GM18511 (cell line): ENCODE measurements at regions not wholly inside any gene's neighbourhood (a gene's known extent, or its start where the extent isn't known, plus 50 kb on each side); places are given as distances from the start of the nearest gene placed in this dataset.
"Not testable (repeated sequence)": the region's sequence is repeated elsewhere in the genome, so short reads cannot be mapped to it uniquely, and the experiment has no call there.

ENCODE experiments used
- ATAC-seq: cut with Tn5 transposase; IDR thresholded peaks from one replicate; pipeline ENCODE4 v1.9.1; 2021; ENCODE audit warnings: mild to moderate bottlenecking, moderate library complexity; ENCODE audit not compliant: unreplicated experiment

GRCh38 chr2:176424746-176425145 lies 155.5 kb downstream of the MTX2 start:
- no peak for ATAC-seq

GRCh38 chr2:176427549-176427948 lies 158.3 kb downstream of the MTX2 start:
- ATAC-seq, result no peak

- not testable (repeated sequence) for ATAC-seq
Observed at GRCh38 chr2:176428944-176429469, 159.8 kb downstream of the MTX2 start.

- no peak for ATAC-seq
Observed at GRCh38 chr2:176432434-176432833, 163.2 kb downstream of the MTX2 start.

- no peak for ATAC-seq
Observed at GRCh38 chr2:176435729-176436128, 166.5 kb downstream of the MTX2 start.

DNA sequence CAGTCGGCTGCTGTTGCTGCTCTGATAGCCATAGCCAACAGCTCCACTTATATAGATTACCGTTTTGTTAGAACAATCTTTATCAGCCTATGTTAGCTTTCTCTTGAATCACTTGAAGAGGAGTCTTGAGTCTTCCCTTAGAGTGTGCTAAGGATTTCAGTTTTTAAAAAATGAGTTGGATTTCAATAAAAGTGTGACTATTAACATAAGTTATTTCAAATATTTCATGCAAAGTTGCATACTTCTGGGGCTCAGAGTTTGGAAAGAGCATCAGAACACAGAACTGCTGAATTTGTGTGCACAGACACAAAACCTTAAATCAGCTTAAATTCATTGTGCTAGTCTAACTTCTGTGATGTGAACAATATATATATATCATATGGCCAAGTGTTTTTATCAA lies 174.7 kb downstream of the MTX2 start:
- ATAC-seq, result no peak

DNA sequence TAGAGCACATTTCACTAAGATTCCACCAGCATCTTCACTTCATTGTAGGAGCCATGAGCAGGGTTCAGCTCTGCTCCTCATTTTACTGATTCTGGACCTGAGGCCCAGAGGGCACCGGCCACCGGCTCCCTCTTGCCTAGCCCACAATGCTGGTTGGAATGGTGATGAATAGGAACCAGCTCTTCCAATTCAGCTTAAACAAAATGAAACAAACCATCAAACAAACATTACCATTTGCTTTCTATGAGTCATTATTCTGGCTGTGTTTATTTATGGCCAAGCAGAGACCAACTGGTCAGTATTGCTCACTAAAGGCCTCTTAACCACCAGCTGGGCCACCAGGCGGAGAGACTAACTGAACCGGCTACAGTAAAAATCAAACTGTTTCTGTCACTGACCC lies 176.7 kb downstream of the MTX2 start:
- ATAC-seq, result no peak

DNA sequence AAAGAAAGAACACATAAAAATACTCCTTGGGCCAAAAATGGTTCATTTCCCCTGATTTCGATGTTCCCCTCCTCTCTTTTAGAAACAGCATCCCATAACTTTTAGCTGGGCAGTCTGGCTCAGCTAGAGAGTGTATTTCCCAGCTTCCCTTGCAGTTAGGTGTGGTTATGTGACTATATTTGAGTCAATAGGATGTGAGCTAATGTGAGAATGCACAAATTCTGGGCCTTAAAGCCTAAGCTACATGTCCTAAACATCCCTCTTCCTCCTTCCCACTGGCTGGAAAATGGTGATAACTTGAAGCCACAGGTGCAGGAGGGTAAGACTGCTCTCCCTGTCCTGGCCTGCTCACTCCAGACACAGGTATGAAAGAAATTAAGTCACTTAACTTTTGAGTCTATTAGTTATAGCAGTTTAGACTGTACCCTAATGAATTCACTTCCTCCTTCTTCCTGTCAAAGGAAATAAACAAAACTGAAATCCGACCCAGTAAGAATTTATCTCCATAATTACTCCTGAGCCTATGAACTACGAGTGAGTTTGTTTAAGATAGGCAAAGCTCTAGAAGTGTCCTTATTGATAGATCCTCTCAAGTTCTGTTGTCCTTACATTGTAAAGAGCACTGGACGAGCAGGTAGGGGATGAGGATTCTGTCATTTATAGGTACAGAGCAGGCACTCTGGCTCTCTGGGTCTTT lies 177.6 kb downstream of the MTX2 start:
- ATAC-seq, result no peak

- ATAC-seq, result no peak
Observed at GRCh38 chr2:176447616-176448015, 178.4 kb downstream of the MTX2 start.

DNA sequence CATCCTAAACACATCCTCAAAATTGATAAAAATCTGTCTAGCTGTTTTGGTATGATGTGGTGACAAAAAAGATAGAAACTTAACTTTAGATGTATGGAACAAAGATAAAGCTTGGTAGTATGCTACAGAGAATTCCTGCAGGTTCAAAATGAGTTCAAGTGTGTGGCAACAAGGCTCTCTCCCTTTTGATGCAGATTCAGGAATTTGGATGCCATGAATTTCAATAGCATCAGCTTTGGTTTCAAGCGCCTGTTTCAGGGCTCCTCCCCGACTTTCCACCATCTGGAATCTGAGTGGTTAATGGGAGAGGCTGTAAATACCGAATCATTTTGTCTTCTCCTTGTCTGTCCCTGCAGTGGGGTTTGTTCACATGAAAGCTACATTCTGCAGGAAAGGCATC lies 180.6 kb downstream of the MTX2 start:
- no peak for ATAC-seq

GRCh38 chr2:176453784-176454183 lies 184.5 kb downstream of the MTX2 start:
- no peak for ATAC-seq

DNA sequence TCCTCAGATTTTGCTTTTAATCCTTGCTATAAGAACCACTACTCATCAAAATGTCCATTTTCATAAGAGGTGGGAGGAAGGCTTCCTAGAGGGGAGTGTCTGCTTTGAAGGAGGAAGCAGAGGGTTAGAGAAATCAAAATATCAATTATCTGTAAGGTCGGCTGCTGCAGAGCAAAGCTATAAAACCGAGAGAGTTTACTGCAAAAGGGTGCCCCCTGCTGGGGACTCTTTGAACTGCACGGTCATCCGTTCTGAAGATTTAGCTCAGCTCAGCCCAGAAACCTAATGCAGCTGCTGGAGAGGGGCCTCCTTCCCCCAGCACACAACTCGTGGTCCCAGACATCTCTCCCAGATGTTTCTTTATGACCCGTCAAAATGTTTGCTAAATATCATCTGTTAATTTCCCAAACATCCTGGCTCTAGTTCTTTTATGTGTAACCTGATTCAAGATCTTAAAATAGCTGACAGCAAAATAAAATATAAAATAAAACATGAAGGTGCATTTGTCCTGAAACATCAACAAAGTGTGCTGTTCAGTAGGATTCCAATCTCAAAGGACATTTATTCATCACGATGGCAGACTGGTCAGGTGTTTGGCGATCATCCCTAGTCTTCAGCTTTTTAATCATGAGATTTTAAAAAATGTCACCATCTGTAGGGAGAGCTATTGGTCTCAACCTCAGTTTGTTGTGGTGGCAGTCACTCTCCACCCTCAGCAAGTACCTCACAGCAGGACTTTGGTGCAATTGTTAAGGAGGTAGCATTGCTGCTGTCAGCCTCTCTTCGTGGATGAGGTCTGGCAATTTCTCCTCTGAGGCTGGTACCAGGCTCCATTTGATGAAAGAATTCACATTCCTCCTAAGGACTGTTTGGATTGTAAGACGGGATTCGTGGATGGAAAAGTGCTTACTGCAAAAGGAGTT lies 185.9 kb downstream of the MTX2 start:
- peak; percentile 72 for ATAC-seq

- no peak for ATAC-seq
Observed at GRCh38 chr2:176455816-176456291, 186.6 kb downstream of the MTX2 start.

DNA sequence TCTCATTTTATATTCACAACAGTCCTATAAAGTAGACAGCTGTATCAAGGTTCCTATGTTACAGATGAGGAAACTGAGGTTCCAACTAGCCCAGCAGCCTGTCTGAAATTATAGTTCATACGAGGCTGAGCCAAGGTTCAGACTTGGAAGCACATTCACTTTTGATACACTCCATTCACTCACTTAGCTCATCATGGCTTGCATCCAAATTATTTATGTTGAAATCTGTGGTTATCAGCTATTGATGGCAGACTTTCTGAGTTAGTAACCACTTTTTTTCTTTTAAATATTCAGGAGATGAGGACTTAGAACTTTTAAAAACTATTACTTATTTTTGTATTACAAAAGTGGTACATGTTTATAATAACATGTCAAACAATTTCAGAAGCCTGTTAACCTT lies 188.2 kb downstream of the MTX2 start:
- ATAC-seq, result no peak

DNA sequence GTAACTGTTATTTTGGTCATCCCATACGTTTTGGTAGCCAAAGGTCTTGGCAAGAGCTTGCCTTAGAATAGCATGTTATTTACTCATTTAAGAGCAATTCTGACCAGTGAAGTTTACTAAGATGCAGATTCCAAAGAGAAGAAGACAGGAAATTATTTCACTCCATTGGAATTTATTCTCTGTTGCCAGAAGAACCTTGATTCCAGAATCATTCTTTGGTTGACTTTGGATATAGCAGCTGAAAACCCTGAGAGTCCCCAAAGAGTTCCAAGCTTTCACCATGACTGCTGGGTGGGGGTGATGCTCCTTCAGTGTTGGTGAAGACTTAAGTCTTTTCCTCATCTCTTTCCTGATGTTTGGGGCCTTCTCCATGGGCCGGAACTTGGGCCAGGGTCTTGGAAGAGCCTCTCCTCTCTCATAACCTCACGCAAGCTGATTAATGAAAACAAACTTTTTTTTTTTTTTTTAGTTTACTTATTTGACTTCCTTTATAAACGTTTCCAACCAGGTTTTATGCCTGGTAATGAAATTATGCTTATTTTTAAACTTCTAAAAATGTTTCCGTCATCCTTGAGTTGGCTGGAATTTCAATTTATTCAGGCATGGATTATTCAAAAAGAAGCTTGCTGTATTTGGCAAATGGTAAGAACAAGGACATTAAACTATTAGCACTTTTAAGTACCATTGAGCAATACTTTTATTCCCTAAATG lies 192.0 kb downstream of the MTX2 start:
- no peak for ATAC-seq

- no peak for ATAC-seq
Observed at GRCh38 chr2:176461809-176462670, 192.8 kb downstream of the MTX2 start.

DNA sequence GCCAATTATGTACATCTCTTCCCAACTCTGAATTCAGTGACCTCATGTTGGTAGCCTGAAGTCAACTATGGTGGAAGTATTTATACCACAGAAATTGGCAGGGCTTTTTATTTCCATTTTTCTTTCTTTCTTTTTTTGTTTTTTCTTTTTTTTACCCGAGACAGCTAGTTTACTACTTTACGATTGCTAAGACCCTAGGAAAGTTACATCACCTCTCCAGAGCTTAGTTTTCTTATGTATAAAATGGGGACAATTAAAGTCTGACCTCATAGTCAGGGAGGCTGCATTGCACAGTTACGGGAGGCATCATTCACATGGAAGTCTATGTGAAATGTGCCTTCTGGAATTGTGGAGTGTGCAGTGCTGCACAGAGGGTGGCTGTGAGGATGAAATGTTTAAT lies 194.3 kb downstream of the MTX2 start:
- ATAC-seq, result no peak

- ATAC-seq, result no peak
Observed at GRCh38 chr2:176464886-176465564, 195.8 kb downstream of the MTX2 start.

- ATAC-seq, result no peak
Observed at GRCh38 chr2:176466918-176467452, 197.7 kb downstream of the MTX2 start.
